DMS 273 (cell line): ENCODE measurements at regions not wholly inside any gene's neighbourhood (a gene's known extent, or its start where the extent isn't known, plus 50 kb on each side); places are given as distances from the start of the nearest gene placed in this dataset.

Experiments
- DNase-seq: peaks from one replicate; lab custom pipeline; 2025; ENCODE audit not compliant: unreplicated experiment; lab: John Stamatoyannopoulos, UW

- DNase-seq = no peak
Measured at GRCh38 chr18:78511666-78512601, 467.7 kb upstream of the SALL3 start.

- no peak for DNase-seq
Measured at GRCh38 chr18:78514910-78515670, 464.5 kb upstream of the SALL3 start.

- no peak for DNase-seq
Measured at GRCh38 chr18:78517328-78517727, 462.3 kb upstream of the SALL3 start.

- DNase-seq = no peak
Measured at GRCh38 chr18:78517973-78518372, 461.6 kb upstream of the SALL3 start.

GRCh38 chr18:78518805-78519204 lies 460.8 kb upstream of the SALL3 start:
- DNase-seq = no peak

- no peak for DNase-seq
Measured at GRCh38 chr18:78519394-78520062, 460.1 kb upstream of the SALL3 start.

- no peak for DNase-seq
Measured at GRCh38 chr18:78521136-78521535, 458.5 kb upstream of the SALL3 start.

- DNase-seq = no peak
Measured at GRCh38 chr18:78521744-78522143, 457.9 kb upstream of the SALL3 start.

GRCh38 chr18:78522507-78522906 lies 457.1 kb upstream of the SALL3 start:
- DNase-seq = no peak

GRCh38 chr18:78523850-78524249 lies 455.8 kb upstream of the SALL3 start:
- DNase-seq = no peak

GRCh38 chr18:78525366-78526111 lies 454.1 kb upstream of the SALL3 start:
- DNase-seq = no peak

- DNase-seq = no peak
Measured at GRCh38 chr18:78526275-78526674, 453.3 kb upstream of the SALL3 start.

- DNase-seq = no peak
Measured at GRCh38 chr18:78526923-78527711, 452.5 kb upstream of the SALL3 start.

GRCh38 chr18:78527984-78528383 lies 451.6 kb upstream of the SALL3 start:
- DNase-seq = no peak

- no peak for DNase-seq
Measured at GRCh38 chr18:78528411-78529258, 451.0 kb upstream of the SALL3 start.

GRCh38 chr18:78531637-78532036 lies 448.0 kb upstream of the SALL3 start:
- DNase-seq = no peak

- DNase-seq = no peak
Measured at GRCh38 chr18:78538669-78539440, 440.8 kb upstream of the SALL3 start.
